Spinal cord (tissue), 9 donors: ENCODE measurements at regions not wholly inside any gene's neighbourhood (a gene's known extent, or its start where the extent isn't known, plus 50 kb on each side); places are given as distances from the start of the nearest gene placed in this dataset.
"Not testable (repeated sequence)": the region's sequence is repeated elsewhere in the genome, so short reads cannot be mapped to it uniquely, and the experiment has no call there.

Experiments used
- DNase-seq, 6 donors: peaks; one replicate each; pipeline versions ENCODE4 v3.0.0 to v3.0.0-alpha.2; 2013 to 2015; ENCODE audit warnings: low spot score in 6 of 6, low read depth in 4 of 6
- H3K27ac ChIP-seq: one replicate; pipeline ENCODE4 v1.5.1; 2013; ENCODE audit warnings: low read depth, low read length, control low read depth
- H3K27me3 ChIP-seq: one replicate; pipeline ENCODE4 v1.6.1; 2013; ENCODE audit warnings: low read length; ENCODE audit not compliant: control insufficient read depth, insufficient read depth
- H3K36me3 ChIP-seq: one replicate; pipeline ENCODE4 v1.6.1; 2013; ENCODE audit warnings: low read length; ENCODE audit not compliant: control insufficient read depth, insufficient read depth
- H3K4me1 ChIP-seq: one replicate; pipeline ENCODE4 v1.6.1; 2013; ENCODE audit warnings: low read length; ENCODE audit not compliant: control insufficient read depth, insufficient read depth
- H3K4me3 ChIP-seq: one replicate; pipeline ENCODE4 v1.5.1; 2013; ENCODE audit warnings: low read depth, low read length, control low read depth
- H3K9me3 ChIP-seq: one replicate; pipeline ENCODE4 v1.6.1; 2013; ENCODE audit warnings: low read length; ENCODE audit not compliant: control insufficient read depth, insufficient read depth
- WGBS: methylation state at CpG from one replicate; pipeline ENCODE4 v1.1.5; 2013; ENCODE audit warnings: missing lambda C conversion rate; ENCODE audit not compliant: insufficient coverage; 5-methylcytosine and 5-hydroxymethylcytosine counted together
- donor health status: healthy.

GRCh38 chr10:52486840-52487611 is 172.9 kb downstream of the DKK1 start:
- Histone ChIP-seq H3K36me3 (no peaks in the 10 kb centered on the region), H3K27me3 (no peaks in the 10 kb centered on the region), H3K27ac (no peak overlapping the region), H3K9me3 (no peaks in the 10 kb centered on the region), H3K4me3 (no peak overlapping the region), H3K4me1 (no peaks in the 10 kb centered on the region)
- no CpG with 5 or more reads among the region's 1 CpG for WGBS
- no peak for DNase-seq

GRCh38 chr10:52488606-52489485 is 174.8 kb downstream of the DKK1 start:
- Histone ChIP-seq H3K9me3 (no peaks in the 10 kb centered on the region), H3K4me3 (no peak overlapping the region), H3K27ac (no peak overlapping the region), H3K36me3 (no peaks in the 10 kb centered on the region), H3K4me1 (no peaks in the 10 kb centered on the region), H3K27me3 (no peaks in the 10 kb centered on the region)
- WGBS = 37% methylated on average over 2 of the region's 3 CpGs
- DNase-seq = peak in 5 of 6 donors; percentile 19 to 85 (median 33)

DNA sequence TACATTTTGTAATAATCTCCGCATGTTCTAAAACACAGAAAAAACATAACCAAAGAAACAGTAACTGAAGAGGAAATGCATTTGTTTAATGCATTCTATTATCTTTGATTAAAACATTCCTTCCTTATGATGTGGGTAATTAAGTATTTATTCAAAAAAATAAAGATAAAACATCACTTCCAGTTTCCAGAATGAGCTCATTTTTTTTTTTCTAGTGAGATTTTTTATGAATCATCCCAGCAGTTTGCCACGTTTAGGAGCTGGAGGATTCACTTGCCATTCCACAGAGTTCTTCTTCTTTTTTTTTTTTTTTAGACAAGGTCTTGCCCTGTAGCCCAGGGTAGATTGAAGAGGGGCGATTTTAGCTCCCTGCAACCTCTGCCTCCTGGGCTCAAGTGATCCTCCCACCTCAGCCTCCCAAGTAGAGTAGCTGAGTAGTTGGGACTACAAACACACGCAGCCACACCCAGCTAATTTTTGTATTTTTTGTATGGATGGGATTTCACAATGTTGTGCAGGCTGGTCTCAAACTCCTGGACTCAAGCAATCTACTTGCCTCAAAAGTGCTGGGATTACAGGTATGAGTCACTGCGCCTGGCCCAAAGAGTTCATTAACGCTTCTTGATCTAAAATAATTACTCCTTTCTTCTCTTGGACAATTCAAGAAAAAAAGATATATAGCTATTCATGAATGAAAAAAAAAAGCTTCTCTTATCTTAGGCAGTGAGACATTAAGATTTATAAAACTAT is 177.3 kb downstream of the DKK1 start:
- no peaks in the 10 kb centered on the region for H3K27me3 ChIP-seq
- no CpG with 5 or more reads among the region's 6 CpGs for WGBS
- no peak for DNase-seq
- H3K27ac ChIP-seq = no peak overlapping the region
- no peaks in the 10 kb centered on the region for H3K36me3 ChIP-seq
- H3K9me3 ChIP-seq = no peaks in the 10 kb centered on the region
- H3K4me1 ChIP-seq = no peaks in the 10 kb centered on the region
- no peak overlapping the region for H3K4me3 ChIP-seq

- 91% methylated on average over 6 of the region's 7 CpGs for WGBS
- no peaks in the 10 kb centered on the region for H3K9me3 ChIP-seq
- H3K27ac ChIP-seq = no peak overlapping the region
- H3K27me3 ChIP-seq = no peaks in the 10 kb centered on the region
- no peak overlapping the region for H3K4me3 ChIP-seq
- no peaks in the 10 kb centered on the region for H3K4me1 ChIP-seq
- no peak for DNase-seq
- no peaks in the 10 kb centered on the region for H3K36me3 ChIP-seq
Measured at GRCh38 chr10:52499281-52499680, 185.2 kb downstream of the DKK1 start.

- no peak overlapping the region for H3K27ac ChIP-seq
- no peak overlapping the region for H3K4me3 ChIP-seq
- no peaks in the 10 kb centered on the region for H3K36me3 ChIP-seq
- H3K4me1 ChIP-seq = no peaks in the 10 kb centered on the region
- peaks cover 2% of the 10 kb centered on the region for H3K9me3 ChIP-seq
- H3K27me3 ChIP-seq = no peaks in the 10 kb centered on the region
- DNase-seq = no peak
- no CpG with 5 or more reads among the region's 3 CpGs for WGBS
Measured at GRCh38 chr10:52500476-52500875, 186.4 kb downstream of the DKK1 start.

DNA sequence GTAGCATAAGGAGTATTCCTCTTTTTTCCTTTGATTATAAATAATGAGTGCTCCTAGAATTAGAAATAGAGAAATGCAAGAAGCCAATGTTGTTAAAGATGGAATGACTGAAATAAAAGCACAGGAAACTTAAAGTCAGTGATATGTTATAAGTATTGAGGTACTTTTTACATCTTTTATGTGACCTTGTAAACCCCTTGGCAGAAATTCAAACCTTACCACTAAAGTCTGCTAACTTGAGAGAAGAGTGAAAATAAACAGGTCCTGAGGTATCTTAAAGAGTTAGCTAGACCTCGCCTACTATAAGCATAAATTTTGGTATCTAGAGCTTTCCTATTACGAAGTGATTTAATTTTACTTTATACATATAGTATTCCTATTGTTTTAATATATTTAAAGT is 188.2 kb downstream of the DKK1 start:
- H3K4me3 ChIP-seq = no peak overlapping the region
- no peak overlapping the region for H3K27ac ChIP-seq
- no peaks in the 10 kb centered on the region for H3K4me1 ChIP-seq
- peaks cover 2% of the 10 kb centered on the region for H3K9me3 ChIP-seq
- no peaks in the 10 kb centered on the region for H3K27me3 ChIP-seq
- no CpG with 5 or more reads among the region's 2 CpGs for WGBS
- H3K36me3 ChIP-seq = no peaks in the 10 kb centered on the region
- no peak for DNase-seq

DNA sequence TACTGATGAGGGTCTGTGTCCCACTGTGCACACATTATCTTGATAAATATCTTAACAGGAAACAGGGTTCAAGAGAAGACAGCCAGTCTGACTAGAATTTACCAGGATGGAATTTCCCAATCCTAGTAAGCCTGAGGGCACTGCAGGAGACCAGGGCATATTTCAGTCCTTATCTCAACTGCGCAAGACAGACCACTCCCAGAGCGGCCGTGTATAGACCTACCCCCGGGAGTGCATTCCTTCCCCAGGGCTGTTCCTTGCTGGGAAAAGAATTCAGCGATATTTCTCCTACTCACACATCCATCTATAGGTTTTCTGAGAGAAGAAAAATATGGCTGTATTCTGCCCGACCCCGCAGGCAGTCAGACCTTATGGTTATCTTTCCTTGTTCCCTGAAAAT is 191.3 kb downstream of the DKK1 start:
- not testable (repeated sequence) for H3K36me3 ChIP-seq
- 100% methylated on average over 1 of the region's 7 CpGs for WGBS

GRCh38 chr10:52514481-52514880 is 200.4 kb downstream of the DKK1 start:
- H3K4me3 ChIP-seq = no peak overlapping the region
- no peak for DNase-seq
- no CpG with 5 or more reads among the region's 1 CpG for WGBS
- H3K27ac ChIP-seq = no peak overlapping the region
- no peaks in the 10 kb centered on the region for H3K27me3 ChIP-seq
- no peaks in the 10 kb centered on the region for H3K36me3 ChIP-seq
- H3K4me1 ChIP-seq = no peaks in the 10 kb centered on the region
- no peaks in the 10 kb centered on the region for H3K9me3 ChIP-seq

More for the DNA sequence above, 191.3 kb downstream of the DKK1 start:
- not testable (repeated sequence) for H3K27me3 ChIP-seq, H3K9me3 ChIP-seq, DNase-seq, H3K27ac ChIP-seq, H3K4me3 ChIP-seq, H3K4me1 ChIP-seq

DNA sequence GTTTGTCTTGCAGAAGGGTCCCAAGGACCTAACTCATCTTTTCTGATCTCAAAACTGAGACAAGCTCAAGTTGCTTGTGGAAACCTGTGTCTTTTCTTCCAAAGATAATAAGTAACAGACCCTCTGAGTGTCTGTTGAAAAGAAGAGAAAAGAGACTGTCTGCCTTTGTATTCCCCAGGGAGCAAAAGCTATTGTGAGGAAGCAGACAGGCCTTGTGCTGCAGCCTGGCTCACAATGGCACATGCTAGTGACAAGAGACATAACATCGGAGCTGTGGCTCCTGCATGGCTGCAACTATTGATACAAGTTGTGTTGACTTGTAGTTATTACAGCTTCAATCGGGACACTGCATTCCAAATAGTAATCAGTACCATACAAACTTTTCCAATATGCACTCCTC is 202.9 kb downstream of the DKK1 start:
- H3K9me3 ChIP-seq = no peaks in the 10 kb centered on the region
- H3K4me3 ChIP-seq = no peak overlapping the region
- no CpG with 5 or more reads among the region's 2 CpGs for WGBS
- no peaks in the 10 kb centered on the region for H3K4me1 ChIP-seq
- DNase-seq = peak in 2 of 6 donors; percentile 29 to 61
- H3K36me3 ChIP-seq = no peaks in the 10 kb centered on the region
- H3K27ac ChIP-seq = no peak overlapping the region
- H3K27me3 ChIP-seq = no peaks in the 10 kb centered on the region
